ENCODE measurements at regions not wholly inside any gene's neighbourhood (a gene's known extent, or its start where the extent isn't known, plus 50 kb on each side); places are given as distances from the start of the nearest gene placed in this dataset.

DNA sequence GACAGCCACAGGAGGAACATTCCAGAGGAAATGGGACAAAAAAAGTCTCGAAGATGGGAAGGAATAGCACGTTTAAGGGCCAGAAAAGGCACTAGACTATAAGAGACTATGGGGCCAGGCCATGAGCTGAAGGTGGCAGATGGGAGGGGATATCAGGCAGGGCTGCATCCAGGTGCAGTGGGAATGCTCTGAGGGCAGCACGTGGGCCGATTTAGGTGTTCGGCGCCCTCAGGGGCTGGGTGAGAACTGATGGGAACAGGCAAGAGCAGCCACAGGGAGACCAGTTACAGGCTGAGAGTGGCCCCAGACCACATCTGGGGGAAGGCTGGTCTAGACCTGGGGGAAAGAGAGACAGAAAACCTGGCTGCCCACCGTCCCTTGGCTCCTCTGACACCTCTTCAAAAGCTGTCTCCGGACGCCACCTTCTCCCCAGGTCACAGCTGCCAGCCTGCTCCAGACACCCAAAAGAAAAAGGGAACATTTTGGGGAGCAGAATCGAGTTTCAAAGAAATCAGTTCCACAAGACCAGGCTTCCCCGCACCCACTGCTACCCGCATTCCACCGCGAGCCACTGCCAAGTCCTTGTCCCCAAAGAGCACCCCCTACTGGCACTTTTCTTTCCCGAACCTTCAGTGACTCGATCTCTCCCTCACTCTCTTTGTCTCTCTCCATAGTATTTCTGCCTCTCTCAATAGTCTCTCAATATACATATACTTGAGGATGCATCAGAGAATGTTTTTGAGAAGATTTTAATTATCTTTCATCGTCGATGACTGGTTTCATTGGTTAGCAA, 190.1 kb upstream of the AGAP1 start:
- TF ChIP-seq, protein P1, sequence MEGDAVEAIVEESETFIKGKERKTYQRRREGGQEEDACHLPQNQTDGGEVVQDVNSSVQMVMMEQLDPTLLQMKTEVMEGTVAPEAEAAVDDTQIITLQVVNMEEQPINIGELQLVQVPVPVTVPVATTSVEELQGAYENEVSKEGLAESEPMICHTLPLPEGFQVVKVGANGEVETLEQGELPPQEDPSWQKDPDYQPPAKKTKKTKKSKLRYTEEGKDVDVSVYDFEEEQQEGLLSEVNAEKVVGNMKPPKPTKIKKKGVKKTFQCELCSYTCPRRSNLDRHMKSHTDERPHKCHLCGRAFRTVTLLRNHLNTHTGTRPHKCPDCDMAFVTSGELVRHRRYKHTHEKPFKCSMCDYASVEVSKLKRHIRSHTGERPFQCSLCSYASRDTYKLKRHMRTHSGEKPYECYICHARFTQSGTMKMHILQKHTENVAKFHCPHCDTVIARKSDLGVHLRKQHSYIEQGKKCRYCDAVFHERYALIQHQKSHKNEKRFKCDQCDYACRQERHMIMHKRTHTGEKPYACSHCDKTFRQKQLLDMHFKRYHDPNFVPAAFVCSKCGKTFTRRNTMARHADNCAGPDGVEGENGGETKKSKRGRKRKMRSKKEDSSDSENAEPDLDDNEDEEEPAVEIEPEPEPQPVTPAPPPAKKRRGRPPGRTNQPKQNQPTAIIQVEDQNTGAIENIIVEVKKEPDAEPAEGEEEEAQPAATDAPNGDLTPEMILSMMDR (IDR thresholded peaks at IDR 0.05; ENCODE audit: low read length), result no peak
- TF ChIP-seq EZH2 (IDR thresholded peaks at IDR 0.05; ENCODE audit: borderline replicate concordance, low read length), result no peak
